Mucosa of gallbladder (tissue), 1 donor: ENCODE measurements at regions not wholly inside any gene's neighbourhood (a gene's known extent, or its start where the extent isn't known, plus 50 kb on each side); places are given as distances from the start of the nearest gene placed in this dataset.
"Not testable (repeated sequence)": the region's sequence is repeated elsewhere in the genome, so short reads cannot be mapped to it uniquely, and the experiment has no call there.

Experiments used
- DNase-seq: peaks from one replicate; pipeline ENCODE4 v3.0.0-alpha.2; 2020; ENCODE audit warnings: low spot score
- donor health status: DM: no; HTN: no; CAD: no.

- DNase-seq, result no peak
Measured at GRCh38 chr12:127013197-127013596, 1253.8 kb upstream of the TMEM132C start.

- no peak for DNase-seq
Measured at GRCh38 chr12:127014079-127014478, 1252.9 kb upstream of the TMEM132C start.

- DNase-seq, result no peak
Measured at GRCh38 chr12:127024791-127025190, 1242.2 kb upstream of the TMEM132C start.

- no peak for DNase-seq
Measured at GRCh38 chr12:127025545-127025944, 1241.4 kb upstream of the TMEM132C start.

GRCh38 chr12:127035011-127035879, 1231.7 kb upstream of the TMEM132C start:
- DNase-seq, result no peak

- no peak for DNase-seq
Measured at GRCh38 chr12:127038152-127038551, 1228.8 kb upstream of the TMEM132C start.

- no peak for DNase-seq
Measured at GRCh38 chr12:127038761-127039160, 1228.2 kb upstream of the TMEM132C start.

GRCh38 chr12:127041985-127042625, 1224.9 kb upstream of the TMEM132C start:
- DNase-seq, result no peak

GRCh38 chr12:127043731-127044130, 1223.2 kb upstream of the TMEM132C start:
- DNase-seq, result no peak

- DNase-seq, result no peak
Measured at GRCh38 chr12:127044836-127045235, 1222.1 kb upstream of the TMEM132C start.

GRCh38 chr12:127046467-127046866, 1220.5 kb upstream of the TMEM132C start:
- no peak for DNase-seq

GRCh38 chr12:127048057-127048456, 1218.9 kb upstream of the TMEM132C start:
- no peak for DNase-seq

- not testable (repeated sequence) for DNase-seq
Measured at GRCh38 chr12:127048525-127048924, 1218.4 kb upstream of the TMEM132C start.

- DNase-seq, result no peak
Measured at GRCh38 chr12:127051139-127051538, 1215.8 kb upstream of the TMEM132C start.

- DNase-seq, result no peak
Measured at GRCh38 chr12:127052511-127053232, 1214.3 kb upstream of the TMEM132C start.

- DNase-seq, result no peak
Measured at GRCh38 chr12:127054531-127054930, 1212.4 kb upstream of the TMEM132C start.

- no peak for DNase-seq
Measured at GRCh38 chr12:127060310-127060847, 1206.6 kb upstream of the TMEM132C start.

GRCh38 chr12:127060933-127061332, 1206.0 kb upstream of the TMEM132C start:
- no peak for DNase-seq

- DNase-seq, result no peak
Measured at GRCh38 chr12:127063339-127064072, 1203.5 kb upstream of the TMEM132C start.

GRCh38 chr12:127064207-127064606, 1202.8 kb upstream of the TMEM132C start:
- DNase-seq, result no peak

- no peak for DNase-seq
Measured at GRCh38 chr12:127065595-127065994, 1201.4 kb upstream of the TMEM132C start.
